ENCODE measurements at regions not wholly inside any gene's neighbourhood (a gene's known extent, or its start where the extent isn't known, plus 50 kb on each side); places are given as distances from the start of the nearest gene placed in this dataset.

- no peak for DNase-seq
Measured at GRCh38 chr6:137737836-137738596, 129.0 kb upstream of the TNFAIP3 start.

GRCh38 chr6:137738931-137739504 is 128.0 kb upstream of the TNFAIP3 start:
- DNase-seq = no peak

GRCh38 chr6:137739544-137739943 is 127.5 kb upstream of the TNFAIP3 start:
- no peak for DNase-seq

DNA sequence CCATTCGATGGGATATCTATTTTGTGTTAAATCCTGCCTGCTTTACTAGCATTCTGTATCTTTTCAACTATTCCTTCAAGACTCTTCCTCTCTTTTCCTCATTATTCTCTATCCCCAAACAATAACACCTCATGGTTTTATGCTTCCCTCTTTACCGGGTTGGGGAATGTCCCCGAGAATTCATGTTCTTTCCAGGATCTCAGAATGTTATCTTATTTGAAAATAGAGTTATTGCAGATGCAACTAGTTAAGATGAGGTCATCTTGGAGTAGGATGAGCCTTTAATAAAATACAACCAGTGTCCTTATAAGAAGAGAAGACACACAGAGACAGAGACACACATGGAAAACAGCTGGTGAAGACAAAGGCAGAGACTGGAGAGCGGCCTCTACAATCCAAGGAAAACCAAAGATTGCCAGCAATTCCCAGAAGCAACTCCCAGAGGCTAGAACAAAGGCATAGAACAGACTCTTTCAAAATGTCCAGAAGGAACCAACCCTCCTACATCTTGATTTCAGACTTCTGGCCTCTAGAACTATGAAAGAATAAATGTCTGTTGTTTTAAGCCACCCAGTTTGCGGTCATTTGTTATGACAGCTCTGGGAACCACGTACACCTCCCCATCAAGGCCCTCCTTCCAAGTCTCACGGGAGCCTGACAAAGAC is 126.8 kb upstream of the TNFAIP3 start:
- DNase-seq = no peak

DNA sequence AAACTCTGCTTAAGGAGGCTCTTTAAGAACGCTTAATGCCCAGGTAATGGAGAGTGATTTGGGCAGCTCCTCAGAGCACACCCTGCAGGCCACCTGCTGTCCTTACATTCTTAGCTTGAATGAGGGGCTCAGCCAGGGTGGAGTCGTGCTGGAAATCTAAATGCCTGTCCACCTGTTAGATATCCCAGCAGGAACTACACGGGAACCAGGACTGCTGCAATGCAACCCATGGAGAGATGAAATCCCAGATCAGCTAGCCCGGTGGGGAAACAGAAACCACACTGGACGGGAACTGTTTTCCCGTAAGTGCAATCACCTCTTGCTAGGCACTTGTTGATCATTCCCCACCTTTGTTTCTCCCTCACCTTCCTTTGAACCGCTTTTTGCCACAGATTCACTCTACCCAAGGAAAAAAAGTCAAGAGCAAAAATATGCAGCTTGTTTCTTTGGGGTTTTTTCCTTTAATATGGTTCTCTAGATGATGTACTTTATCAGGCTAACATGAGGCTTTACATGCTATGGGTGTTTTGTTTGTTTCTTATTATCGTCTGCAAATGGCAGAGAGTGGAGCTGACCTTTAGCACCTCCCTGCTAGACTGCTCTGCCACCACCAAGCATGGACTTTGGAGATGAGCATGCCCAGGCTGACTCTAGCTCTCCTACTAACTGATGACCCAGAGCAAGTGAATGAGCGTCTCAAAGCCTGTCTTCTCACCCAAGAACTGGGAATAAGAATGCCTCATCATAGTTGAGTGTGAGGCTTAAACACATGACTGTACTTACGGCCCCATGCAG is 125.9 kb upstream of the TNFAIP3 start:
- no peak for DNase-seq

DNA sequence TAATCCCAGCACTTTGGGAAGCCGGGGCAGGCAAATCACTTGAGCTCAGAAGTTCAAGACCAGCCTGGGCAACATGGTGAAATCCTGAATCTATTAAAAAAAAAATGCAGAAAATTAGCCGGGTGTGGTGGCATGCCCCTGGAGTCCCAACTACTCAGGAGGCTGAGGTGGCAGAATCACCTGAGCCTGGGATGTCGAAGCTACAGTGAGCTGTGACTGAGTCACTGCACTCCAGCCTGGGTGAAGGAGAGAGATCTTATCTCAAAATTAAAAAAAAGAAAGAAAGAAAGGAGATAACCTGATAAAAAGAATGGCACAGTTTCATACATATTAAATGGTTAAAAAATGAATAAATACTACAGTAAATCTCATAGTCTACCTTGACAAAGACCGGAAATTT is 123.6 kb upstream of the TNFAIP3 start:
- no peak for DNase-seq

GRCh38 chr6:137744877-137745276 is 122.2 kb upstream of the TNFAIP3 start:
- DNase-seq = no peak

- no peak for DNase-seq
Measured at GRCh38 chr6:137745321-137745720, 121.7 kb upstream of the TNFAIP3 start.

- DNase-seq = no peak
Measured at GRCh38 chr6:137746264-137746663, 120.8 kb upstream of the TNFAIP3 start.

DNA sequence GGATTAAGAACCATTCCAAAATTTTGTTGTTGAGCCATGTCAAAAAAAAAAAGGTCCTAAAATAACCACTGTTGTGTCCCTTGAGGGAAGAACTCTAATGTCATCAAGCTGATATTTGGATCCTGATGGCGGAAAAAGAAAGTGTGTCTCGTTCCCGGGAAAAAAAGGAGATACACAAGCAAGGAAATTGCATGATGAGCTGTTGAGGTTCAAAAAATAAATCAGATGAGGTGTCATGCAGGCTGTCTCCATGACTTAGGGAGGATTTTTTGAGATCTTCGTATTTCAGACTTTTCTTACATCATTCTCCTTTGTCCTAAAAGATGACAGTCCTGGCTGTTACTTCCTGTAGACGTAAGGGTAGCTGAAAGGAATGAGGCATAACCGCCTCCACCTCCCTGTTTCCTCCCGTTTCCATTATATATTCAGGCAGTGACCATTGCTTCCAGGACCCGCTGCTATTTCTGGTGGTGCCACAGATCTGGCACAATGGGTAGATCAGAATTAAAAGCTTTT is 117.3 kb upstream of the TNFAIP3 start:
- DNase-seq = no peak

- no peak for DNase-seq
Measured at GRCh38 chr6:137750297-137750696, 116.8 kb upstream of the TNFAIP3 start.

DNA sequence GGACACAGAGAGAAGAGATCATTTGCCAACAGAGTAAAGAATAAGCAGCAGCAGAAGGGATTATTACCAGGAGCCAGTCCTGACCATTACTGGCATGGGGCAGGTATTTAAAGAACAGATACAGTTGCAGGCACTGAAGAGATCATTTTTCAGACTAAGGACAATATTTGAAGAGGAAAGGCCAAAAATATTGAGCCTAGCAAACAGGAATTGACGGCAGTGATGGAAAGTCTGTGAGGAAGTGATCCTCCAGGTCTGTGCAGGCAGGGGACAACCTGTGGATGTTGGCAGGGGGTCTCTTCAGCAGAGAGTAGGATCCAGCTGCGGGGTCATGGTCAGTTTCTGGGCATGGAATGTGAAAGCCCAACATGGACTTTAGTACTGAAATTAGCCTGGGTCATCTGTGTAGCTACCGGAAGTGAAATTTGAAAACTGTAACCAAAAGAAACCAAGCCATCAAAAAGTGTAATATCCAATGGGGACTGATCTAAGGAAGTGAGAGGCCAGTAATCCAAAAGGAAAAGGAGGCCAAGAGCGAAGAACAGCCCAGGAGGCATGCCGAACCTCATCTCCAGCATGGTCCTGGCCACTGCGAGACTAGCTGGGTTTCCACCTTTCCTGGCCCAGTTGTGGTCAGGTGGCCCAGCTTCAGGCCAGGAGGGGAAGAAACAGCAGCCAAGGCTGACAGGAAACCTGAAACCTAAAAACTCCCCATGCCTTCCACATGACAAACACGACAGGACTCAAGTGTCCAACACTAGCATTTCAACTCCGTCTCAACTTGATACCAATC is 115.1 kb upstream of the TNFAIP3 start:
- peak; percentile 8 for DNase-seq

DNA sequence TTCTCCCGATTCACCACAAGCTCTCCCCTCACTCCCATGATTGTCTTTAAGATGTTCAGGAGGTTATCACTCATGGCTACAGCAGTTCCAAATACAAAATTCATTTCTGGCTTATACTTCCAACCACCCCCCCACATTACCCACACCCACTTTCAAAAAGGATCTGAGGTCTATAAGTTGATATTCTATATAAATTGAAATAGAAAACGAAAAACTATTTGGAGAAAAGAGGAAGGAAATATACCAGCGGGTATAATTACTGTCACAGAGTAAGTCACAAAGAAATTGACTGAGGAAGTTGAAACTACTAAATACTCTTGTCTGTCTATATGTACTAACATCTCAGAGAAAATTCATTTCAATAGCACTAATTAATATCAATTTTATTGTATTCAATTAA is 112.7 kb upstream of the TNFAIP3 start:
- DNase-seq = no peak

- DNase-seq = no peak
Measured at GRCh38 chr6:137754866-137755265, 112.2 kb upstream of the TNFAIP3 start.

- no peak for DNase-seq
Measured at GRCh38 chr6:137755284-137755683, 111.8 kb upstream of the TNFAIP3 start.

GRCh38 chr6:137756788-137757187 is 110.3 kb upstream of the TNFAIP3 start:
- DNase-seq = no peak

DNA sequence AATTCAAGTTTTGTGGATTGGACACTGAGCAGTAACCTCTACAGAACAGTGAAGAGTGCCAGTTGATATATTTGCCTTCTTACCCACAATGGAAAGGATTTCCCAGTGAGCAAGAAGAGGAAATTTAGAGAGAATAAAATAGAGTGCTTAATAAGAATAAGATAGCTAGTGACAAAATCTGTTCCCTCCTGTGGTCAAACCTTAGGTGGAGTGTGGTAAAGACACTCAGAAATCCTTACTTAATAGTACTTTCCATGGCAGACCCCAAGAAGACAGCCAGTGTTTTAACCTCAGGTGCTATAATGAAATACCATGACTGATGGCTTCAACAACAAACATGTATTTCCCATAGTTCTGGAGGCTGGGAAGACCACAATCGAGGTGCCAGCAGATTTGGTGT is 108.4 kb upstream of the TNFAIP3 start:
- no peak for DNase-seq

DNA sequence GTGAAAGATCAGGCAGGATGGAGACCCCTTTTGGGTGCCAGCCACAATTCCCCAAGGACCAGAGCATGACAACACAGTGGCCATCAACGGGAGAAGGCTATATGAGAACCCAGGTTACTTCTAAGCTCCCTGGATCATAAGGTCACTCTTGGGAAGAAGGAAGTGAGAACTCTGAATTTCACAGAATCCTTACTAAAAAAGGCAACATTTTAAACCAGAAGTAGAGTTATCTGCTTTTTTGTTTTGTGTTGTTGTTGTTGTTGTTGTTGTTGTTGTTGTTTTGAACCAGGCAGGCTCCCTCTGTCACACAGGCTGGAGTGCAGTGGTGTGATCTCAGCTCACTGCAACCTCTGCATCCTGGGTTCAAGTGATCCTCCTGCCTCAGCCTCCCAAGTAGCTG is 107.4 kb upstream of the TNFAIP3 start:
- DNase-seq = no peak

- no peak for DNase-seq
Measured at GRCh38 chr6:137761072-137761471, 106.0 kb upstream of the TNFAIP3 start.

DNA sequence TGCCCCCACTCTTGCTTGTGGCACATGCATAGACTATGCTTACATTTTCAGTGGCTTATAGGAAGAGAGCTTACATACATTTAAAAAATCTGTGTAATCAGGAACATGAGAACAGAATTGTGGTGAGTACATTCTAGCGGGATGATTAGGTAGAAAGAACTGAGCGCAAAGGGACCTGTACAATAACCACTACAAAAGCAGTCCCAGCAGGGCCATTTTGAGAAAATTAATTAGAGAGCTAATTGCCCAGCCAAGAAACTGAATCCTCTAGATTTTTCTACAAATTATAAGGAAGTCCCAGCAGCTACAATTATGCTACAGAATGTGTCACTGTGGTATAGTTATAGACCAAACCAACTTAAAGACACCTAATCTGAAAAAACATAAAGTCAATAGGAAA is 105.6 kb upstream of the TNFAIP3 start:
- DNase-seq = no peak

GRCh38 chr6:137762168-137763090 is 104.6 kb upstream of the TNFAIP3 start:
- no peak for DNase-seq
